Smooth muscle cell (in vitro differentiated cells): ENCODE measurements at regions not wholly inside any gene's neighbourhood (a gene's known extent, or its start where the extent isn't known, plus 50 kb on each side); places are given as distances from the start of the nearest gene placed in this dataset.
"Not testable (repeated sequence)": the region's sequence is repeated elsewhere in the genome, so short reads cannot be mapped to it uniquely, and the experiment has no call there.

ENCODE experiments used
- DNase-seq: peaks from one replicate; lab custom pipeline; 2025; ENCODE audit not compliant: unreplicated experiment; lab: John Stamatoyannopoulos, UW
- H2AFZ ChIP-seq: fragments of 200-600 bp; sonication (generic); 2 replicates; pipeline ENCODE4 v1.6.0; 2016; ENCODE audit warnings: antibody characterized with exemption, low read depth, mild to moderate bottlenecking
- H3F3A ChIP-seq: fragments of 200-600 bp; sonication (generic); 2 replicates; pipeline ENCODE4 v1.6.0; 2017; ENCODE audit warnings: antibody characterized with exemption, low read depth
- H3K27ac ChIP-seq: fragments of 200-600 bp; sonication (generic); 2 replicates; pipeline ENCODE4 v1.5.1; 2016; ENCODE audit warnings: low read depth, mild to moderate bottlenecking
- H3K27me3 ChIP-seq: fragments of 200-600 bp; sonication (generic); 2 replicates; pipeline ENCODE4 v1.6.1; 2016; ENCODE audit warnings: low read depth, mild to moderate bottlenecking
- H3K36me3 ChIP-seq: fragments of 200-600 bp; sonication (generic); 2 replicates; pipeline ENCODE4 v1.5.1; 2016; ENCODE audit warnings: low read depth
- H3K4me1 ChIP-seq: fragments of 200-600 bp; sonication (generic); 2 replicates; pipeline ENCODE4 v1.5.1; 2016; ENCODE audit warnings: low read depth
- H3K4me2 ChIP-seq: fragments of 200-600 bp; sonication (generic); 2 replicates; pipeline ENCODE4 v1.6.0; 2016; ENCODE audit warnings: mild to moderate bottlenecking
- H3K4me3 ChIP-seq: fragments of 200-600 bp; sonication (generic); 2 replicates; pipeline ENCODE4 v1.5.1; 2016; ENCODE audit warnings: mild to moderate bottlenecking
- H3K79me2 ChIP-seq: fragments of 200-600 bp; sonication (generic); 2 replicates; pipeline ENCODE4 v1.6.0; 2016; ENCODE audit warnings: low read depth, mild to moderate bottlenecking
- H3K9ac ChIP-seq: fragments of 200-600 bp; sonication (generic); 2 replicates; pipeline ENCODE4 v1.6.0; 2016; ENCODE audit warnings: low read depth
- H3K9me3 ChIP-seq: fragments of 200-600 bp; sonication (generic); replicated peaks from 2 replicates; pipeline ENCODE4 v1.5.1; 2016; ENCODE audit warnings: low read depth
- H4K20me1 ChIP-seq: fragments of 200-600 bp; sonication (generic); 2 replicates; pipeline ENCODE4 v1.6.0; 2016; ENCODE audit warnings: low read depth
- CTCF ChIP-seq: fragments of 200-600 bp; sonication (generic); IDR thresholded peaks from 2 replicates; pipeline ENCODE4 v1.5.1; 2017; ENCODE audit warnings: borderline replicate concordance, mild to moderate bottlenecking, antibody characterized with exemption; ENCODE audit not compliant: insufficient read depth, poor library complexity, severe bottlenecking
- WGBS: methylation state at CpG from one replicate; pipeline ENCODE4 v1.1.7; 2016; ENCODE audit warnings: low lambda C conversion rate; 5-methylcytosine and 5-hydroxymethylcytosine counted together

DNA sequence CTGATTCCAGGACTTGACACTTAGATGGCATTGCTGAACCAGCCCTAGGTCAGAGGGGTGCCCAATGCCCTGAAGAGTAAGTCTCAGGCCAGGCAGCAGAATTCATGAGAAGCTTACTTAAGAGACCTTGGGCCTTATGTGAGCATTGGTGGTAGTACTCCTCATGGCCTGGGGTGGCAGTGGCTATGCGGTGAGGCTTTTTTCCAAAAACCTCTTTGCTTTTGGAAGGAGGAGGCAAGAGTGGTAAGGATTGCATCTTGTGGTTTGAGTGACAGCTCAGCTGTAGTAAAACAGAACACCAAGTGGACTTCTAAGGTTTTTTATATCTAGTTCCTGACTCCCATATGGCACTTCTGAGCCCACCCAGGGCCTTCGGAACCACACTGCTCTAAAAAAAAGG lies 459.0 kb upstream of the STEAP1 start:
- Histone ChIP-seq H3K4me1 (no peaks in the 10 kb centered on the region), H3K9me3 (no peaks in the 10 kb centered on the region), H3K27me3 (no peaks in the 10 kb centered on the region), H3K9ac (no peak overlapping the region), H3K27ac (no peak overlapping the region), H3F3A (no peaks in the 10 kb centered on the region), H3K36me3 (no peaks in the 10 kb centered on the region), H4K20me1 (no peaks in the 10 kb centered on the region), H3K4me3 (no peak overlapping the region), H3K79me2 (no peaks in the 10 kb centered on the region), H2AFZ (no peak overlapping the region), H3K4me2 (no peak overlapping the region)
- TF ChIP-seq CTCF: no peak
- 81% methylated on average over 2 of the region's 2 CpGs for WGBS
- DNase-seq: no peak

- no peaks in the 10 kb centered on the region for H3K9me3 ChIP-seq
- H2AFZ ChIP-seq: no peak overlapping the region
- 81% methylated on average over 2 of the region's 2 CpGs for WGBS
- TF ChIP-seq CTCF: no peak
- H3F3A ChIP-seq: no peaks in the 10 kb centered on the region
- no peak for DNase-seq
- no peaks in the 10 kb centered on the region for H3K27me3 ChIP-seq
- no peak overlapping the region for H3K27ac ChIP-seq
- H3K36me3 ChIP-seq: no peaks in the 10 kb centered on the region
- no peak overlapping the region for H3K9ac ChIP-seq
- no peaks in the 10 kb centered on the region for H4K20me1 ChIP-seq
- no peak overlapping the region for H3K4me3 ChIP-seq
- no peaks in the 10 kb centered on the region for H3K79me2 ChIP-seq
- H3K4me1 ChIP-seq: no peaks in the 10 kb centered on the region
- H3K4me2 ChIP-seq: no peak overlapping the region
Observed at GRCh38 chr7:89714131-89714530, 440.1 kb upstream of the STEAP1 start.

DNA sequence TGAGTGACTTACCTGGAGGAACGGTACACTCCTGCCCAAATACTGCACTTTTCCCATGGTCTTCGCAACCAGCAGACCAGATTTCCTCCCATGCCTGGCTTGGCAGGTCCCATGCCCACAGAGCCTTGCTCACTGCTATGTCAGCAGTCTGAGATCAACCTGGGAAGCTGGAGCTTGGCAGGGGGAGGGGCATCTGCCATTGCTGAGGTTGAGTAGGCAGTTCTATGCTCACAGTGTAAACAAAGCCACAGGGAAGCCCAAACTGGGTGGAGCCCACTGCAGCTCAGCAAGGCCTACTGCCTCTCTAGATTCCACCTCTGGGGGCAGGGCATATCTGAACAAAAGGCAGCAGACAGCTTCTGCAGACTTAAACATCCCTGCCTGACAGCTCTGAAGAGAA lies 435.3 kb upstream of the STEAP1 start:
- DNase-seq, H3K4me3 ChIP-seq, H3K9me3 ChIP-seq, H2AFZ ChIP-seq, H3K79me2 ChIP-seq, H3F3A ChIP-seq, H4K20me1 ChIP-seq, H3K27me3 ChIP-seq, H3K9ac ChIP-seq, H3K4me2 ChIP-seq, H3K4me1 ChIP-seq, H3K36me3 ChIP-seq, H3K27ac ChIP-seq: not testable (repeated sequence)
- WGBS: 100% methylated on average over 2 of the region's 2 CpGs

DNA sequence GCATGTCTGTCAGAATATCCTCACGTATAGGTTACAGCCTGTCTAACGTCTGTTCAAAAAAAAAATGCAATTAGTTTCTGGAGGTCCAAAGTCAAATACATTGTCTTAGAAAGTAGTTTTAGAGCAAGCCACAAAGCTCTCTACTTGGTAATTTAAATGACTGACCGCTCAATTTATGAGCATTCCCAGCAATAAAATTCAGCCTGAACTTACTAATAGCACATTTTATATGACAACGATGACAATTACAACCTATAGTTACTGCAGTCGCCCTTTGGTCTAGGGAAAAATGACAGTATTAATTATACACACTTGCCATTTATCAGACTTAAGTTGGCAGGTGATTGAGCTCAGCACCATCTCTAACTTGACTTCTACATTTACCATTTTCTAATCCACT lies 425.8 kb upstream of the STEAP1 start:
- Histone ChIP-seq H3K4me3 (no peak overlapping the region), H3F3A (no peaks in the 10 kb centered on the region), H4K20me1 (no peaks in the 10 kb centered on the region), H3K9me3 (no peaks in the 10 kb centered on the region), H3K79me2 (no peaks in the 10 kb centered on the region), H3K9ac (no peak overlapping the region), H3K27me3 (peaks cover 3% of the 10 kb centered on the region), H3K27ac (no peak overlapping the region), H3K4me1 (no peaks in the 10 kb centered on the region), H3K4me2 (no peak overlapping the region), H3K36me3 (no peaks in the 10 kb centered on the region), H2AFZ (no peak overlapping the region)
- no peak for DNase-seq
- TF ChIP-seq CTCF: no peak
- WGBS: 76% methylated on average over 5 of the region's 5 CpGs
